MM.1S (cell line): ENCODE measurements at regions not wholly inside any gene's neighbourhood (a gene's known extent, or its start where the extent isn't known, plus 50 kb on each side); places are given as distances from the start of the nearest gene placed in this dataset.

Experiments
- DNase-seq: peaks from one replicate; pipeline ENCODE4 v3.0.0-alpha.2; 2015
- H2AFZ ChIP-seq: fragments of 300-600 bp; sonication (generic); 2 replicates; pipeline ENCODE4 v1.6.0; 2016; ENCODE audit warnings: antibody characterized with exemption, low read length
- H3F3A ChIP-seq: fragments of 300-600 bp; sonication (generic); 2 replicates; pipeline ENCODE4 v1.6.1; 2016; ENCODE audit warnings: mild to moderate bottlenecking, antibody characterized with exemption, low read length, moderate library complexity, mixed read lengths; ENCODE audit not compliant: insufficient read depth
- H3K27ac ChIP-seq: fragments of 300-600 bp; sonication (generic); 2 replicates; pipeline ENCODE4 v1.5.1; 2016; ENCODE audit warnings: mild to moderate bottlenecking, low read length
- H3K27me3 ChIP-seq: fragments of 300-600 bp; sonication (generic); replicated peaks from 2 replicates; pipeline ENCODE4 v1.6.0; 2016; ENCODE audit warnings: low read length; ENCODE audit not compliant: insufficient read depth
- H3K36me3 ChIP-seq: fragments of 300-600 bp; sonication (generic); replicated peaks from 2 replicates; pipeline ENCODE4 v1.6.1; 2016; ENCODE audit warnings: mild to moderate bottlenecking, low read length, mixed read lengths; ENCODE audit not compliant: insufficient read depth
- H3K4me1 ChIP-seq: fragments of 300-600 bp; sonication (generic); 2 replicates; pipeline ENCODE4 v1.6.1; 2016; ENCODE audit warnings: low read length, mixed read lengths
- H3K4me2 ChIP-seq: fragments of 300-600 bp; sonication (generic); 2 replicates; pipeline ENCODE4 v1.6.0; 2016; ENCODE audit warnings: low read depth, low read length
- H3K4me3 ChIP-seq: fragments of 300-600 bp; sonication (generic); 2 replicates; pipeline ENCODE4 v1.5.1; 2016; ENCODE audit warnings: low read length, mixed read lengths
- H3K79me2 ChIP-seq: fragments of 300-600 bp; sonication (generic); 2 replicates; pipeline ENCODE4 v1.6.1; 2016; ENCODE audit warnings: mixed run types, low read length, mixed read lengths
- H3K9ac ChIP-seq: fragments of 300-600 bp; sonication (generic); 2 replicates; pipeline ENCODE4 v1.6.1; 2016; ENCODE audit warnings: low read length, mixed read lengths
- H3K9me2 ChIP-seq: fragments of 300-600 bp; sonication (generic); replicated peaks from 2 replicates; pipeline ENCODE4 v1.6.1; 2016; ENCODE audit warnings: mild to moderate bottlenecking, low read length, mixed read lengths; ENCODE audit not compliant: insufficient read depth
- H3K9me3 ChIP-seq: fragments of 300-600 bp; sonication (generic); replicated peaks from 2 replicates; pipeline ENCODE4 v1.6.1; 2016; ENCODE audit warnings: mild to moderate bottlenecking, low read length, mixed read lengths; ENCODE audit not compliant: insufficient read depth
- H4K20me1 ChIP-seq: fragments of 300-600 bp; sonication (generic); 2 replicates; pipeline ENCODE4 v1.6.1; 2016; ENCODE audit warnings: mild to moderate bottlenecking, low read length, moderate library complexity, mixed read lengths; ENCODE audit not compliant: insufficient read depth
- CTCF ChIP-seq: fragments of 300-600 bp; sonication (generic); IDR thresholded peaks from 2 replicates; pipeline ENCODE4 v1.5.1; 2016; ENCODE audit warnings: antibody characterized with exemption, low read length, mixed read lengths
- EZH2 ChIP-seq: fragments of 300-600 bp; sonication (generic); optimal IDR thresholded peaks from 2 replicates; pipeline ENCODE3; 2017; ENCODE audit warnings: low read depth, mild to moderate bottlenecking, antibody characterized with exemption, low read length, mixed read lengths
- EZH2phosphoT487 ChIP-seq: fragments of 300-600 bp; sonication (generic); IDR thresholded peaks from 2 replicates; pipeline ENCODE4 v1.6.1; 2018; ENCODE audit warnings: antibody characterized with exemption, low read length

GRCh38 chr13:73204952-73205351 is 146.1 kb downstream of the KLF5 start:
- H3K4me1 ChIP-seq, result no peaks in the 10 kb centered on the region
- H3K79me2 ChIP-seq, result no peaks in the 10 kb centered on the region
- no peak overlapping the region for H3K9ac ChIP-seq
- no peak overlapping the region for H3K4me2 ChIP-seq
- DNase-seq, result no peak
- H3K4me3 ChIP-seq, result no peak overlapping the region
- no peaks in the 10 kb centered on the region for H3K9me3 ChIP-seq
- no peak for TF ChIP-seq CTCF
- no peak for TF ChIP-seq EZH2phosphoT487
- no peak for TF ChIP-seq EZH2
- H3K9me2 ChIP-seq, result no peaks in the 10 kb centered on the region
- no peaks in the 10 kb centered on the region for H4K20me1 ChIP-seq
- H3K27ac ChIP-seq, result no peak overlapping the region
- H3K27me3 ChIP-seq, result no peaks in the 10 kb centered on the region
- no peaks in the 10 kb centered on the region for H3F3A ChIP-seq
- H2AFZ ChIP-seq, result no peak overlapping the region
- no peaks in the 10 kb centered on the region for H3K36me3 ChIP-seq

DNA sequence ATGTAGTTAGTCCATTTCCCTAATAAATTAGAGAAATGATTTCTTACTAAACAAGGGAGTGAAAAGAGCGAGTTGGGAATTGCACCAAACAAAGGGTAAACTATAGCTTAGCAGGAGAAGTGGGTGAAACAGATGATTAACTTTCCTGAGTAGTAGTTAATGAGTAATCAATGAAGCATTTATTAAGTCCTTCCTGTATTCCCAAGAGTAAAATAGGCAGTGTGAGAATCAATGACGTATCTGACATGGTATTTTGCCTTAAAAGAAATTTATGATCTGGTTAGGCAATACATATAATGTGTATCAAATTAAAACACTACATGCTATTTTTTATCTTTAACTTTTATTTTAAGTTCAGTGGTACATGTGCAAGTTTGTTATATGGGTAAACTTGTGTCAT is 142.8 kb downstream of the KLF5 start:
- TF ChIP-seq EZH2phosphoT487, result no peak
- no peak for TF ChIP-seq CTCF
- TF ChIP-seq EZH2, result no peak
- no peak for DNase-seq

DNA sequence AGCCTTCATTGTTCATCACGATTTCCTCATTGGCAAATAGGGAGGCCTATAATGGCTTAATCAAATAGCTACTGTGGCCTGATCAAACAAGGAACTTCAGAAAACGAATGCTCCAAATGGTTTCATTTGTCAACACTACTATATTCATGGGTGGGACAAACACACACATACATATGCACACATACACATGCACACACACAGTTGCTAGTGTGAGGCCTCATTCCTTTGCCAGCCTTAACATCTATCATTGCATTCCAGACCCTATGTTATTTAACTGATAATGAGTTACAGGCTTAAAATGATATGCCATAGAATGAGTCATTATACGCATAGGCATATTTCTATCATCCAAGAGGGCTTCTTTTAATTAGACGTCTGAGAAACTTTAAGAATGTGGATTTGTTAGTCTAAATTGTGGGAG is 140.2 kb downstream of the KLF5 start:
- DNase-seq, result no peak

More for the DNA sequence above, 142.8 kb downstream of the KLF5 start:
- Histone ChIP-seq H3K36me3 (no peaks in the 10 kb centered on the region), H3K27me3 (no peaks in the 10 kb centered on the region), H3K9ac (no peak overlapping the region), H3F3A (no peaks in the 10 kb centered on the region), H4K20me1 (no peaks in the 10 kb centered on the region), H3K79me2 (no peaks in the 10 kb centered on the region), H3K27ac (no peak overlapping the region), H3K9me3 (no peaks in the 10 kb centered on the region), H3K9me2 (no peaks in the 10 kb centered on the region), H3K4me1 (no peaks in the 10 kb centered on the region), H2AFZ (no peak overlapping the region), H3K4me2 (no peak overlapping the region), H3K4me3 (no peak overlapping the region)

More for the DNA sequence above, 140.2 kb downstream of the KLF5 start:
- Histone ChIP-seq H3K9me2 (no peaks in the 10 kb centered on the region), H3K4me2 (no peak overlapping the region), H3K36me3 (no peaks in the 10 kb centered on the region), H3K79me2 (no peaks in the 10 kb centered on the region), H2AFZ (no peak overlapping the region), H3K9ac (no peak overlapping the region), H4K20me1 (no peaks in the 10 kb centered on the region), H3K27me3 (no peaks in the 10 kb centered on the region), H3K27ac (no peak overlapping the region), H3K4me3 (no peak overlapping the region), H3K4me1 (no peaks in the 10 kb centered on the region), H3K9me3 (no peaks in the 10 kb centered on the region), H3F3A (no peaks in the 10 kb centered on the region)
- TF ChIP-seq EZH2phosphoT487, result no peak
- TF ChIP-seq CTCF, result no peak
- TF ChIP-seq EZH2, result no peak
